ENCODE measurements at regions not wholly inside any gene's neighbourhood (a gene's known extent, or its start where the extent isn't known, plus 50 kb on each side); places are given as distances from the start of the nearest gene placed in this dataset.

GRCh38 chr12:107580750-107581618 is 104.6 kb upstream of the PWP1 start:
- peaks cover 9% of the 10 kb centered on the region for H3K27me3 Mint-ChIP-seq (ENCODE audit: unreplicated experiment)
- H3K4me3 Mint-ChIP-seq (ENCODE audit: unreplicated experiment), result no peak overlapping the region
- peaks cover 2% of the 10 kb centered on the region for H3K4me1 Mint-ChIP-seq (ENCODE audit: unreplicated experiment)
- no peak for TF ChIP-seq CTCF (IDR thresholded peaks at IDR 0.05)
- no peaks in the 10 kb centered on the region for H3K36me3 Mint-ChIP-seq (ENCODE audit: unreplicated experiment)
- DNase-seq (ENCODE audit: extremely low spot score, unreplicated experiment), result no peak
- no peaks in the 10 kb centered on the region for H3K9me3 Mint-ChIP-seq (ENCODE audit: unreplicated experiment)
- H3K27ac Mint-ChIP-seq (ENCODE audit: unreplicated experiment), result no peak overlapping the region

GRCh38 chr12:107581619-107582015 is 104.0 kb upstream of the PWP1 start:
- H3K36me3 Mint-ChIP-seq (ENCODE audit: unreplicated experiment), result no peaks in the 10 kb centered on the region
- H3K9me3 Mint-ChIP-seq (ENCODE audit: unreplicated experiment), result no peaks in the 10 kb centered on the region
- H3K27ac Mint-ChIP-seq (ENCODE audit: unreplicated experiment), result no peak overlapping the region
- peaks cover 9% of the 10 kb centered on the region for H3K27me3 Mint-ChIP-seq (ENCODE audit: unreplicated experiment)
- peaks cover 2% of the 10 kb centered on the region for H3K4me1 Mint-ChIP-seq (ENCODE audit: unreplicated experiment)
- no peak for DNase-seq (ENCODE audit: extremely low spot score, unreplicated experiment)
- no peak overlapping the region for H3K4me3 Mint-ChIP-seq (ENCODE audit: unreplicated experiment)
- no peak for TF ChIP-seq CTCF (IDR thresholded peaks at IDR 0.05)

- TF ChIP-seq CTCF (IDR thresholded peaks at IDR 0.05), result no peak
- H3K4me1 Mint-ChIP-seq (ENCODE audit: unreplicated experiment), result no peaks in the 10 kb centered on the region
- H3K27ac Mint-ChIP-seq (ENCODE audit: unreplicated experiment), result no peak overlapping the region
- peaks cover 9% of the 10 kb centered on the region for H3K27me3 Mint-ChIP-seq (ENCODE audit: unreplicated experiment)
- peaks cover 5% of the 10 kb centered on the region for H3K9me3 Mint-ChIP-seq (ENCODE audit: unreplicated experiment)
- no peaks in the 10 kb centered on the region for H3K36me3 Mint-ChIP-seq (ENCODE audit: unreplicated experiment)
- H3K4me3 Mint-ChIP-seq (ENCODE audit: unreplicated experiment), result no peak overlapping the region
- no peak for DNase-seq (ENCODE audit: extremely low spot score, unreplicated experiment)
These were observed 102.0 kb upstream of the PWP1 start for GRCh38 chr12:107583551-107583950.

GRCh38 chr12:107584563-107584962 is 101.0 kb upstream of the PWP1 start:
- no peaks in the 10 kb centered on the region for H3K4me1 Mint-ChIP-seq (ENCODE audit: unreplicated experiment)
- no peak overlapping the region for H3K4me3 Mint-ChIP-seq (ENCODE audit: unreplicated experiment)
- H3K27ac Mint-ChIP-seq (ENCODE audit: unreplicated experiment), result no peak overlapping the region

More at GRCh38 chr12:107584563-107584962, 101.0 kb upstream of the PWP1 start:
- Mint-ChIP-seq H3K27me3 (ENCODE audit: unreplicated experiment) (peaks cover 9% of the 10 kb centered on the region), H3K9me3 (ENCODE audit: unreplicated experiment) (peaks cover 9% of the 10 kb centered on the region), H3K36me3 (ENCODE audit: unreplicated experiment) (no peaks in the 10 kb centered on the region)
- TF ChIP-seq CTCF (IDR thresholded peaks at IDR 0.05), result no peak
- DNase-seq (ENCODE audit: extremely low spot score, unreplicated experiment), result no peak

Data from osteocyte (in vitro differentiated cells).